ENCODE measurements at regions not wholly inside any gene's neighbourhood (a gene's known extent, or its start where the extent isn't known, plus 50 kb on each side); places are given as distances from the start of the nearest gene placed in this dataset.
"Not testable (repeated sequence)": the region's sequence is repeated elsewhere in the genome, so short reads cannot be mapped to it uniquely, and the experiment has no call there.

DNA sequence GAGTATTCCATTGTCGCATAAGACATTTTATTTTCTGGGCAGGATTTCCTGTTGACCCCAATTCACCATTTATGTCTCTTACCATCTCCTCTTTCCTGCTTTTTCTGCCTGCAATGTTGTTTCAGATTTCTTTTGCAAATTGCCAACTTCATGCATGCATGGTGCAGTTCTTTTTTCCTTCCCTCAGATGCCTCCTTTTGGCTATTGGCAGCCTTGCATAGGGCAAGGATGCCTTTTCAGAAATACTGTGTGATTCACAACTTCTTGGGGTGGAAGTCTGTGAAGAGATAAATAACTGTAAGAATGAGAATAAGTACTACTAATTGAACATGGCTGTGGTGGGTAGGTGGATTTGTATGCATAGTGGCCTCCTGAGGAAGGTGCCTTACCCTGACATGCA lies 116.7 kb downstream of the SOX4 start:
- DNase-seq (ENCODE audit: low spot score): no peak

DNA sequence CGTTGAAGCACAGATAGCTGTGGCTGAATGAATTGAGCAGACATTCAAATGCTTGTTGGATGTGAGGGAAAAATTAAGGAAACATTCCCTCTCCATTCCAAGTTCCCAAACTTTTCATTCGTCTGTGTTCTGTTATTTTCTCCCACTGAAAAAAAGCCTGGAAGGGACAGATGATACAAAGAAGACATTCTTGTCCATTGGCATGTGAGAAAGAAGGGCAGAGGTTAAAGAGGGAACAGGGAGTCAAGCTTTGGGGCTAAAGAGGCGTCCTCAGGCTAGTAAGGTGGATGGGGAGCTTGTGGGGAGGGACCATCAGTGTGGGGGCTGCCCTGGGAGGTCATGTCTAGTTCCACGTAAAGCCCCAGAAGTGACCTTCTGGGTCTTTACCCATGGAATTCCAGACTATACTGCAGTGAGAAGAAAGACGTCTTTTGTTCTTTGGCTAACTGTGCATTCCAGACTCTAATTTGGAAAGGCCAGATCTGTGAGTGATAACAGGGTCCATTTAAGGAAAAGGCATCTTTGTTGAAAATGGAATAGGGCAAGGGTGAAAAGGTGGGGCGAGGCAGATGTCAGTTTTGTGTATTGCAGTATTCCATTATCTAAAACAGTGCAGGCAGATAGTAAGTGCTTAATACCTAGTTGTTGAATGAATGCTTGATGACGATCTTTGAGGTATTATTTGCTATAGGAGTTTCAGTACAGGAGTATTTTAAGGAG lies 117.5 kb downstream of the SOX4 start:
- no peak for DNase-seq (ENCODE audit: low spot score)

DNA sequence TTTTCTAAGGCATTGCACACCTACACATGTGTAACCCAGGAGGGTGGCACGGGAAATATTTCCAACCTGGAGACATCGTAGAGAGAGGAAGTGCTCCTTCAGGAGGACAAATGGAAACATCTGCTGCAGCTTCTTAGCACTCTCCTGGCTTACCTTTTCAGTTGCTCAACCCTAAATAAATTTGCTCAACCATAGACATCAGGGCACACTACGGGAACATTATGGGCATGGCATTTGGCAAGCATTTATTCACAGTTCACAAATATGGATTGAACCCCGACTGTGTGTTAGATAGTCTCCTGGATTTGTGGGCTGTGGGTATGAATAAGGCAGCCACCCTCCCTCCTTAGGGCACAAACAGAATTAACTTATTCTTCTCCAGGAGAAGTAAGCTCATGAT lies 118.7 kb downstream of the SOX4 start:
- DNase-seq (ENCODE audit: low spot score): no peak

DNA sequence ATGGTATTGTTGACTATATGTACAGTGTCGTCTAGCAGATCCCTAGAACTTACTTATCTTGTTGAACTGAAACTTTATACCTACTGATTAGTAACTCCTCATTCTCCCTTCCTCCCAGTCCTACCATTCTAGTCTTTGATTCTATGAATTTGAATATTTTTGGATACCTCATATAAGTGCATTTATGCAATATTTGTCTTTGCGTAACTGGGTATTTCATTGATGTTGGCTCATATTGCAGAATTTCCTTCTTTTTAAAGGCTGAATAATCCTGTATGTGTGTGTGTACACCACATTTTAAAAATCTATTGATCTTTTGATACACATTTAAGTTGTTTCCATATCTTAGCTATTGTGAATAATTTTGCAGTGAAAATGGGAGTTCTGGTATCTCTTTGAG lies 119.9 kb downstream of the SOX4 start:
- DNase-seq (ENCODE audit: low spot score): no peak

DNA sequence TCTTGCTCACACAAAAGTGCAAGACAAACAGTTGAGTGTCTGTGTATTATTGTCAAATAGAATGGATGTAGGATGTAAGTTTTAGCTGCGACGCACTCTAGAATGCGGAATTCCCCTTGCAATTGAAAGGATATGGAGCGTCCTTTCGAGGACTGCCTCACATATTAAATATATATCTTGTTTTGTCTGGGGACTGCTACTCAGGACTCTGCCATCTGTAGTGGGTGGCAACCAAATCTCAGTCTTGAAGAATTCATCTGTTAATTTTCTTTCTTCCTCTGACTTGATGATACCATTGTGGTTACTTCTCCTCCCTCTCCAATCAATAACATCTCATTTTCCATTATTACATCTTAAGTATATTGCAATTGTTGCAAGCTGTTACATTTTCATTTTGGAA lies 121.6 kb downstream of the SOX4 start:
- no peak for DNase-seq (ENCODE audit: low spot score)

DNA sequence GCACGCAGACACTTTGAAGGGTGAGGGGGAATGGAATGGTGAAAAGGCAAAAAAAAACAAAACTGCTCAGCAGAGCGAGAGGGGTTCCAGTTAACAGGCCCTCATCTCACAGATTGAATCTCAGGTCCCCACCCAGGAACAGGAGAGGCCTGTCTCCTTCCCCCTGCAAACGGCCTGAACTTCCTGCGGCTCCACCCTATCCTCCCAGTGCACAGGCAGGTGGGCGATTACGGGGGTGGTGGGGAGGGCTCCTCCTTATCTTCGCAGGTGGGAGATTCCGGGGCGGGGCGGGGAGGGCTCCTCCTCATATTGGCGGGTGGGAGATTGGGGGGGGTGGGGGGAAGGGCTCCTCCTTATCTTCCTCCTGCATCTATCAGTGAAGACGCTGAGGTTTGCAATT lies 129.0 kb downstream of the SOX4 start:
- no peak for DNase-seq (ENCODE audit: low spot score)

DNA sequence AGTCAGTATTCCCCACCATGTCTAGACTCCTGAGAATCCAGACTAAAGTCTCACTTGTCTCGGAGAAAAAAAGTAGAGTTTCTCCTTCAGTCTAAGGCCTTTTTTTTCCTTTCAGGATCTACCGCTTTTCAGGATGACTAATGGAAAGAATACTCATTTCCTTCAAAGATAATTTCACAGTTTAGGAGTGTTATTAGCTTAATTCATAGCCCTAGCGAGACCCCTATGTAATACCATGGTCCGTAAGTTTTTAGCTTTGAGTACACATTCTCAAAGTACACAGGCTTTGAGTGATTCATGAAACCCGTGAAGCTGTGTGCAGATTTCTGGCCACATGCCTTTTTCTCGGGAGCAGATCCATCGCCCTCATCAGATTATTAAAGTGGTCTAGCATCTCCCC lies 133.1 kb downstream of the SOX4 start:
- no peak for DNase-seq (ENCODE audit: low spot score)

DNA sequence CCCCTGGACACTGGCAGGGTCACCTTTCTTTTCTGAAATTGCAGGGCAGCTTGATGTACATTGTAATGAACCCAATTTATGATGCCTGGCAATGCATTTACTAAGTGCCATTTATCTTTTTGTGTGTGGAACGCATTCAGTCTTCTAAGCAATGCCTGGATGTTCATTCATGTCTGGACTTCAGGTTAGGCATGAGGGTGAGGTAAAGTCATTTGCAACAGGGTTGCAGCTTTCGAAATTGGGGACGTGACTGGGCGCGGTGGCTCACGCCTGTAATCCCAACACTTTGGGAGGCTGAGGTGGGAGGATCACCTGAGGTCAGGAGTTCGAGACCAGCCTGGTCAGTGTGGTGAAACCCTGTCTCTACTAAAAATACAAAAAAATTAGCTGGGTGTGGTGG lies 134.6 kb downstream of the SOX4 start:
- no peak for DNase-seq (ENCODE audit: low spot score)

DNA sequence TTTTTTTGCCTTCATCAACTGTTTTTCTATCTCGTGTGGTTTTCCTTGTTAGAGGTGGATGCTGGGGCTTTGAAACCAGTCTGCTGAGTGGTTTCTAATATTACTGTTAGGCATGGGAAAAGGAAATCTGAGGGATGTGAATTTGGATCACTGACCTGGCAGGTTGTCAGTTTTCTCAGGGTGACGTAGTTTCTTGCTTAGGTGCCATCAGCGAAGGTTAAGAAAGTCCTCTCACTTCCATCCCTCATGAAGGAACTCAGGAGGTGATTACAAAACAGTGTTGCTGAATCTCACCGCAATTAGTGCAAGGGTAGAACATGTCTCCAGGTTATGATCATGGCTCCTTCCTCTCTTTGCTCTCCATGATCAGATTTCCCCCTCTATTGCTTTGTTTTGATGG lies 135.9 kb downstream of the SOX4 start:
- no peak for DNase-seq (ENCODE audit: low spot score)

DNA sequence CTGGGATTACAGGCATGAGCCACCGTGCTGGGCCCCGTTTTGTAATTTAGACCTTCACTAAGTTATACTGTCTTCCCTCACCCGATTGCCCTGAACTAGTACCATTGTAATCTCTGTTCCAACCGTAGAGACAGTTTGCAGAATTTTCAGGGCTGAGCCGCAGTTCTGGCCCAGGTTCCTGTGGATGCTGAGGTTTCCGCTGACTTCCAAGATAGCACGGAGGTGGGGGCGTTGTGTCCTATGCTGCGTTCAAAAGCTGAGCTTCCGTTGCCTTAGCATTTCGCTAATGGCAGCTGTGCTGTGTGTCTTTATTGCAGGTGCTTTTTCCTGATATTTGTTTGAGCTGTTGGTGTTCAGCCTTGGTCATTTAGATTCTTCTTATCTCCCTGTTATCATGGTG lies 137.0 kb downstream of the SOX4 start:
- no peak for DNase-seq (ENCODE audit: low spot score)

DNA sequence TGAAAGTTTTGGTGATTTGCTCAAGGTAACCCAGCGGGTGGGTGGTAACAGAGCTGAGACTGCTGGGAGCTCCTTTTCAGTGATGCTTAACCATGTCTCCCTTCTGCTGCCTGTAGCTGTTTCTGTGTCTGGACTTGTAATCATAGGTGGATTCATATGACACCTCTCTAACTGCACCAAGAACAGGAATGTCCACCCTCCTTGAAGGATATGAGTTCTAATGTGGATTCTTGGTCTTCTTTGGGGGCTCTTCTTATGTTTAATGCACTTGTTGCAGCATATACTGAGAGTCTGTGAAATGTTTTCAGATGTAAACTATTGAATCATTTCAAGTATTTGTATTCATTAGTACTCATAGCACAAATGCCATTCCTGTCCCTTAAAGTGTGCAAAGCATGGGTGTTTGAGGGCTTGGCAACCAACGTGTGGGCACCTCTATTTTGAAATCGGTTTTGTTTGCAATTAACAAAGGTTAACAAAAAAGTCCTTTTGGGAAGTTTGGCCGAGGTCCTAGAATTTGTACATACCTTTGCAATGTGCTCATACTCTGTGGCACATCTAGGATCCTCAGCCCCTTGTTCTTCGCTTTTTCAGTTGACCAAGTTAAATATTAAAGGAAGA lies 138.0 kb downstream of the SOX4 start:
- no peak for DNase-seq (ENCODE audit: low spot score)

DNA sequence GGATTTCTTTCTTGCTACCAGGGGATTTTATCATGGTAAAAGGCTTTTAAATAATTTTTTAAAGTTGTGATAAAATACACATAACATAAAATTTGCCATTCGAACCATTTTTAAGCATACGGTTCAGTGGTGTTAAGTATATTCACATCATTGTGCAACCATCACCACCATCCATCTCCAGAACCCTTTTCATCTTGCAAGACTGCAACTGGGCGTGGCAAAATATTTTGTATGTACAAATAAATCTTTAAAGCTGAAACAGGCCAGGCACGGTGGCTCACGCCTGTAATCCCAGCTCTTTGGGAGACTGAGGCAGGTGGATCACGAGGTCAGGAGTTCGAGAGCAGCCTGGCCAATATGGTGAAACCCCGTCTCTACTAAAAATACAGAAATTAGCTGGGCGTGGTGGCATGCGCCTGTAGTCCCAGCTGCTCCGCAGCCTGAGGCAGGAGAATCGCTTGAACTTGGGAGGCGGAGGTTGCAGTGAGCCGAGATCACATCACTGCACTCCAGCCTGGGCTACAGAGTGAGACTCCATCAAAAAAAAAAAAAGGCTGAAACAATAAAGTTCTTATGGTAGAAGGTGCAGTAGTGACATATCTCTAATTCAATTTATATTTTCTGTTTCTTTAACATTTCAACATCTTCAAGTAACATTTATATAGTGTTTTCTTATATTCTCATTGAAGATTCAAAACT lies 138.6 kb downstream of the SOX4 start:
- not testable (repeated sequence) for DNase-seq (ENCODE audit: low spot score)

DNA sequence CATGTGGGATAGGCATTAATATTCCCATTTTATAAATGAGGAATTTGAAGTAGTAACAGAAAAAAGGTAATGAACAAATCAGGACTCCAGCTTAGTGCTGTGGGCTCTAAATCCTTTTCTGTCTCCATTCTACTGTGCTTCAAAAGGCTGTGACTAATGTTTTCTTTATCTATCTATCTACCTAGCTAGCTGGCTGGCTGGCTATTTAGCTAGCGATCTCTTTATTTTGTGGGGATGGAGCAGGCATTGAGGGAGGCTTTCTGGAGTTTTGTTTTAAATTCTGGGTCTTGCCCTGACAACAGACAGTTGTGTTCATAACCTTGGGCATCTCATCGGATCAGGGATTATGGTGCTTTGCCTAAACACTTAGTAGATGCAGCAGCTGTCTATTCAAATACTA lies 139.2 kb downstream of the SOX4 start:
- no peak for DNase-seq (ENCODE audit: low spot score)

DNA sequence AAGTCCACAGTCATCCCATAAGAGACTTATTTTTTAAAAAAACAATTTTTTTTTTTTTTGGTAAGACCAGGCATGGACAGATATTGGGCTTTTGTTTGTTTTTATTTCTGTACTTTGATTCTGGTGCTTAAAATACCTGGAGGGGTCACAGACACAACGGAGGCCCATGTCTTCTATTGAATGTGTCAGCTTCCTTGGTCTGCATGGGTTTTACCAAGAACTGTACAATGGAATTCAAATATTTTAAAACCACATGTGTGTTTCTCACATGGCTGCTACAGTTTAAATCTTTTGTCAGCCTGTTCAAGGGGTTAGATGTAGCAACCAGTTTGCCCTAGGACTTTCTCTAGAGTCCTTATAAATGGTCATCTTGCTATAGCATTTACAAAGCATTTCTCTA lies 139.8 kb downstream of the SOX4 start:
- DNase-seq (ENCODE audit: low spot score): no peak

DNA sequence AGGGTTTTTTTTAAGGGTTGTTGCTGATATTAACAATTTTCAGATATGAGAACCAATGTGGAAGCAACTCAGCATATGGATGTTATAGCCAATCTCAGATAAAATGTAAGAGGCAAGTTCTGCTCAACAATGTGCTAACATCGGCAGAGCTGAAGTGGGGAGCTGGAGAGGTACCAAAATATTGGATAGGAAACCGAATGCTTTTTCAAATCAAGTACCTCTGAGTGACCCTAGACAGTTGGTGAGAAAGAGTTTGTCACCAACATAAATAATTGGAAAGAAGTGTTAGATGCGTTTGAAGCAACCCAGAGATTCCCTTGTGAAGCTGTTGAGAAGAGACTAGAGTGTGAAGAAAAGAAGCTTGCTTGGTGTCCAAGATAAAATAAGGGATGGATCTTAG lies 140.7 kb downstream of the SOX4 start:
- no peak for DNase-seq (ENCODE audit: low spot score)

DNA sequence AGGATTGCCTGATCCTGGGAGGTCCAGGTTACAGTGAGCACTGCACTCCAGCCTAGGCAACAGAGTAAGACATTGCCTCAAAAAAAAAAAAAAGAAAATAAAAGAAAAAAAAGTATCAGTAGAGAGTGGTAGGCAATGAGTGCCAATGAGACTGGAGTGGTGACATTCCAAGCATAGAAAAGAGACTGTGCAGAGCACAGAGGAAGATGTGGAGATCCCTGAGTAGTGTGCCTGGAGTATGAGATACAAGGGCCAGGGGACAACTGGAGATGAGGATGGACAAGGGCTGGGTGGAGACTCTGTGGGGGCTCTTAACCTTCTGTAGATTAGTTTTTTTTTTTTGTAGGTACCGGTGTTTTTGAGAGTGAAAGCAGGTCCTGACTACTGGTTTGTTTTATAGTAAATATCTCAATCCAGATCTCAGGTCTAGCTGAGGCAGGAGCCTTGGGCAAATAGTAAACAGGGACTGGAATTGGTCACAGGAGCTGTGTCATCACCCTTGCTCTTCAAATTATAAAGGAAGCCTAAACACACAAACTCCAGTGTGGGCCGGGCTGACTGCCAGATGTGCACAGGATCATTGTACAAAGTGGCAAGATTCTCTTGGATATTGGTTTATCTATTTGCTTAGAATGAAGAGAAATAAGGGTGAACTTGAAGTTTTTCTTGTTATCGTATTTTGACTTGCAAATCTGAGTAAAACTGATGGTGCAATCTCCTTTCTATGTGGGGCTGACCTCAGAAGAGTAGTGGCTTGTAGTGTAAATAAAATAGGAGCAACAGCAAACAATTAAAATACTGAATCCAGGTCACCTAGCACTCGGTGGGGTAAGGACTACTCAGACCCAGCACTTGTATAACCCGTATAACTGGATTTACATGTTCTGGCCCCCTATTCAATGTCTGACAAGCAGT lies 144.9 kb downstream of the SOX4 start:
- no peak for DNase-seq (ENCODE audit: low spot score)

DNA sequence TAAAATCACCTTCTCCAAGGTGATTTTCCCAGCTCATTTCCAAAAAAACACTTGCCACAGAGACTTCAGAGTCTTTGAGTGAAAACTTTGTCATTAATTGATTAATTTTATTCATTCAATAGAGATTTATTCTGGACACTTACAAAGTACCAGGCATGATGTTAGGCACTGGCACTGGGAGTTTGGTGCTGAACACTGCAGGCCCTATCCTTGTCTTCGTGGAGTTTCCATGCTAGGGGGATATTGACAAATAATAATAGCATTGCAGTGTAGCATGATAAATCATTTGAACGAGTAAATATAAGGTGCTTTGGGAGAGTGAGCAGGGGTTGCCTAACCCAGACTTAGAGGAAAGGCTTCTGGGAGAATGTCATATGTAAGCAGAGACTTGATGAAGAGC lies 145.7 kb downstream of the SOX4 start:
- no peak for DNase-seq (ENCODE audit: low spot score)

DNA sequence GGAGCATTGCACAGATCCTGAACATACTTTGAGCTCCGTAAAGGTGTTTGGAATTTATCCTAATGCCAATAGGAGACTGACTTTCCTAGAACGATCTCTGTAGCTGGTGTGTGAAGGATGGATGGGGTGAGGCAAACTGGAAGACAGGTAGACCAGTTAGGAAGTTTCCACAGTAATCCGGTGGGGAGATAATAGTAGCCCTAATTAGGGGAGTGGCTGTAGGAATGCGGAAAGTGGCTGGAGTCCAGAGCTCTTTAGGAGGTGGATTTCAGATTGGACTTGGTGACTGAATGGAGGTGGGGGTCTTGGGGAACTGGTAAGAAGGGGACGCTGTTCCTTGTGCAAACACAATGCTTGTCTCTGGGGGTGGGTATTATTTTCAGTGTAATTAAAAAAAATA lies 146.3 kb downstream of the SOX4 start:
- no peak for DNase-seq (ENCODE audit: low spot score)

DNA sequence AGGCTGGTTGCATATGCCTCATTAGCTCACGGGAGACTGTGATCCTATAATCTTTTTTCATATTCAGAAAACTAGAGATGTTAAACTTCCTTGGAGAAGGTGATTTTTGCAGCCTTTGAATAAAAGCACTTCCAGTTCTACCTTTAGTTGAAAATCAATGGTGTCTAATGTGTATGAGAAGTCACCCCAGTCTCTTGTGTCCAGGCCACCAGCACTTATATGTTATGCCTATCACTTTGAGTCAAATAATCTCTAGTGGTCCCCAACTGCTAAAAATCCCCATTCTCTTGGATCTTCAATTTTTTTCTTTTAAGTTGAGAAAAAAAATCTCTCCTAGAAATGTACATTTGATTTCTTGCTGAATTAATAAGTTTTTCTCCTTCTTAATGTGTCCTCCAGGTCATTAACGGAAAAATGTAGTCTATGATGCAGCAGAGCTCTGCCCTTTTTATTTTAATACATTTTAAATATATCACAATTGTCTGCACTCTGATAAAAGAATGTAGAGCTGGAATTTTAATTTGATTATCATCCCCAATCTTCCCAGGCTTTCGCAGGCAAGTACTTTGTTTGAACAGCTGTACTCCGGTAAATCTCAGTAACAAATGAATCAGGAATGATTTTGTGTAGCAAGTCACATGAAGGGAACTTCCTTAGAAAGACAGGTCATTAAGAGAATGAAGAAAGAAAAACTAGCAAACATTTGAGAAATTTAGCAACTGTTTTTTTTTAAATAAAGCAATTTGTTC lies 147.0 kb downstream of the SOX4 start:
- no peak for DNase-seq (ENCODE audit: low spot score)

DNA sequence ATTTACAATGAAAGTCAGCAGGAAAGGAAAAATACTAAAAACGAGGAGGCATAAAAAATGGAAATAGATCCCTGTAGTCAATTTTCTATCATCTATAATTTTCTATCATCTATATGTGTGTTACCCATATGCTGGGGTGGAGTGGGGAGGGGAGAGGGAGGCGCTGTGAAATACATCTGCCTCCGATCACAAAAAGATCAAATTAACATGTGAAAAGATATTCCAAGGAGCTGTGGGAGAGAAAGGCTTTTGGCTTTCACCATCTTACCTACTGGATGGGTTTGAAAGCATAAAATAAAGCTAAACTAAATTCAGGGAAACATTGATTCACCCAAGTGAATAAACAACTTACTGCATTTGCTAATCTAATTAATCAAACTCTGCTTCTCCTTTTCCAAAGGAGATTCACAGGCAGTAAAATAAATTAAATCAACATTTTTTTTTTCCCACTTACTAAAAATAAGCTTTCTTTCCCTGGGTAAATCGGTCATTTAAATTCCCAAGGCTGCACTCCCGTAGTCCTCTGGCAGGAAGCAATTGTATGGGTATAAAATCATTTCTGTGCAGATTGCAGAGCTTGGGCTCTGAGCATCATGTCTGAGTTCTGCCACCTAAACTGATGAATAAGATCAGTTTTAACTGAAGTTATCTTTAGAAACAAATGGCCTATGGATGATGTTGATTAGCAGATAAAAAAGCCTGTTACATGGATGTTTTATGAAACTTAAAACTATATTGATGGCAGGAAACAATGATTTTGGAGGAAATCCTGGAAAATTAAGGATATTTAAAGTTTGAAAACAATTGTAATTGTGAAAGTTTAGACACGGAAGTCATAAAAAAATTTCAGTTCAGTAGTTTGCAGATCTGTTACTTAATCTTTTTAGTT lies 147.9 kb downstream of the SOX4 start:
- DNase-seq (ENCODE audit: low spot score): no peak

DNA sequence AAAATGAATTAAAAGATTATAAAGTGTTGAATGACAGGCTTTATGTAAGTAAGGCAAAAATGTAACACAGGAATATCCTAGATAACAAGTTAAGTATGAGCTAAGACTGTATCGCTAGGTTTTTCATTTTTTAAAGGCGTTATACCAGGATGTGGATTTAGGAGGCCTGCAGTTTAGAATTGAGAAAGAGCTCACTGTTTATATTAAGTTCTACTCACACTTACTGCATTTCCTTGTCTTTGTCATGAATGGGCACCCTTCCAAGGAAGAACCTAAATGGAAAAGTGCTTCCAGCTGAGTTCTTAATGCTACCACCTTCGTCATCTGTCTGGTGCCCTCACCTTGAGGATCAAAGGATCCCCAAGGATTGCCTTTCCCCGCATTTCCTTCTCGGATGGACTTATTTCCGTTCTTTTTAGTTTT lies 148.7 kb downstream of the SOX4 start:
- DNase-seq (ENCODE audit: low spot score): no peak

All from Ammon's horn (tissue), 1 donor.